DND-41 (cell line): ENCODE measurements at regions not wholly inside any gene's neighbourhood (a gene's known extent, or its start where the extent isn't known, plus 50 kb on each side); places are given as distances from the start of the nearest gene placed in this dataset.

Experiments used
- ATAC-seq: fragments of 200-7000 bp; cut with Tn5 transposase; 3 replicates; pipeline ENCODE4 v1.9.1; 2021; ENCODE audit warnings: low read depth; ENCODE audit not compliant: insufficient read depth
- DNase-seq: peaks from one replicate; pipeline ENCODE4 v3.0.0-alpha.2; 2020
- H2AFZ ChIP-seq: 2 replicates; pipeline ENCODE4 v1.6.0; 2012; ENCODE audit warnings: low read depth, low read length
- H3K27ac ChIP-seq: 2 replicates; pipeline ENCODE4 v1.5.1; 2012; ENCODE audit warnings: low read length, inconsistent platforms
- H3K27me3 ChIP-seq: fragments of 200-600 bp; sonication (generic); 2 replicates; pipeline ENCODE4 v1.6.0; 2012; ENCODE audit warnings: low read length, mild to moderate bottlenecking, inconsistent platforms; ENCODE audit not compliant: insufficient read depth, poor library complexity
- H3K36me3 ChIP-seq: 2 replicates; pipeline ENCODE4 v1.5.1; 2012; ENCODE audit warnings: low read length, inconsistent platforms; ENCODE audit not compliant: insufficient read depth
- H3K4me1 ChIP-seq: 2 replicates; pipeline ENCODE4 v1.5.1; 2012; ENCODE audit warnings: mild to moderate bottlenecking, low read length; ENCODE audit not compliant: insufficient read depth
- H3K4me2 ChIP-seq: 2 replicates; pipeline ENCODE4 v1.6.0; 2012; ENCODE audit warnings: mild to moderate bottlenecking, moderate library complexity, low read length, inconsistent platforms; ENCODE audit not compliant: insufficient read depth
- H3K4me3 ChIP-seq, 2 experiments: fragments of 200-600 bp in 1 of 2; shearing (Covaris generic) in 1 of 2; 2 replicates each; pipeline ENCODE4 v1.5.1; 2012 to 2016; ENCODE audit warnings: inconsistent platforms in 2 of 2, low read length in 2 of 2, mild to moderate bottlenecking in 2 of 2, low read depth in 1 of 2, moderate library complexity in 1 of 2
- H3K79me2 ChIP-seq: 2 replicates; pipeline ENCODE4 v1.6.0; 2012; ENCODE audit warnings: low read length, inconsistent platforms; ENCODE audit not compliant: insufficient read depth
- H3K9ac ChIP-seq: 2 replicates; pipeline ENCODE4 v1.6.0; 2012; ENCODE audit warnings: low read depth, mild to moderate bottlenecking, inconsistent platforms, low read length, moderate library complexity
- H3K9me3 ChIP-seq: 2 replicates; pipeline ENCODE4 v1.5.1; 2012; ENCODE audit warnings: low read length, moderate library complexity, mild to moderate bottlenecking, inconsistent platforms; ENCODE audit not compliant: insufficient read depth, severe bottlenecking
- H4K20me1 ChIP-seq: 2 replicates; pipeline ENCODE4 v1.6.0; 2012; ENCODE audit warnings: low read length; ENCODE audit not compliant: insufficient read depth
- CTCF ChIP-seq: IDR thresholded peaks from 2 replicates; pipeline ENCODE4 v1.5.1; 2012; ENCODE audit warnings: borderline replicate concordance, low read length, moderate library complexity, mild to moderate bottlenecking; ENCODE audit not compliant: poor library complexity, severe bottlenecking; ENCODE audit errors: extremely low read depth
- EZH2 ChIP-seq: IDR thresholded peaks from 3 replicates; pipeline ENCODE4 v1.6.1; 2012; ENCODE audit warnings: borderline replicate concordance, low read depth, mild to moderate bottlenecking, moderate library complexity, low read length, inconsistent platforms; ENCODE audit not compliant: severe bottlenecking

- H3K4me3 ChIP-seq = no peak overlapping the region
- DNase-seq (no peak), ATAC-seq (no peak)
- no peaks in the 10 kb centered on the region for H4K20me1 ChIP-seq
- no peaks in the 10 kb centered on the region for H3K27me3 ChIP-seq
- no peak overlapping the region for H3K9ac ChIP-seq
- no peak overlapping the region for H3K27ac ChIP-seq
- TF ChIP-seq CTCF = no peak
- TF ChIP-seq EZH2 = no peak
- no peak overlapping the region for H3K4me2 ChIP-seq
- peaks cover under 1% of the 10 kb centered on the region for H3K9me3 ChIP-seq
- H3K4me1 ChIP-seq = no peaks in the 10 kb centered on the region
- H2AFZ ChIP-seq = no peak overlapping the region
- no peaks in the 10 kb centered on the region for H3K79me2 ChIP-seq
- H3K36me3 ChIP-seq = no peaks in the 10 kb centered on the region
These were observed 97.9 kb upstream of the RND3 start for GRCh38 chr2:150585221-150585971.

- H3K9me3 ChIP-seq = peaks cover 10% of the 10 kb centered on the region
- TF ChIP-seq CTCF (no peak), EZH2 (no peak)
- H3K4me1 ChIP-seq = no peaks in the 10 kb centered on the region
- no peak overlapping the region for H3K4me2 ChIP-seq
- ATAC-seq (no peak), DNase-seq (no peak)
- H3K9ac ChIP-seq = no peak overlapping the region
- no peak overlapping the region for H3K27ac ChIP-seq
- no peaks in the 10 kb centered on the region for H4K20me1 ChIP-seq
- H3K27me3 ChIP-seq = no peaks in the 10 kb centered on the region
- H3K36me3 ChIP-seq = no peaks in the 10 kb centered on the region
- H3K79me2 ChIP-seq = no peaks in the 10 kb centered on the region
- H3K4me3 ChIP-seq = no peak overlapping the region
- no peak overlapping the region for H2AFZ ChIP-seq
These were observed 96.6 kb upstream of the RND3 start for GRCh38 chr2:150584081-150584480.

GRCh38 chr2:150581717-150582472 lies 94.4 kb upstream of the RND3 start:
- TF ChIP-seq CTCF (no peak), EZH2 (no peak)
- no peaks in the 10 kb centered on the region for H3K79me2 ChIP-seq
- H3K36me3 ChIP-seq = 0 out of 2 replicates have a peak, but pooled peaks cover 5% of the 10 kb centered on the region
- H2AFZ ChIP-seq = no peak overlapping the region
- H4K20me1 ChIP-seq = no peaks in the 10 kb centered on the region
- H3K4me2 ChIP-seq = no peak overlapping the region
- DNase-seq = no peak
- H3K27me3 ChIP-seq = no peaks in the 10 kb centered on the region
- no peaks in the 10 kb centered on the region for H3K4me1 ChIP-seq
- no peak overlapping the region for H3K9ac ChIP-seq
- no peak overlapping the region for H3K4me3 ChIP-seq
- no peak overlapping the region for H3K27ac ChIP-seq
- H3K9me3 ChIP-seq = peaks cover 29% of the 10 kb centered on the region
- no peak for ATAC-seq
